DLD1 (cell line): ENCODE measurements at regions not wholly inside any gene's neighbourhood (a gene's known extent, or its start where the extent isn't known, plus 50 kb on each side); places are given as distances from the start of the nearest gene placed in this dataset.

Source experiments
- in situ Hi-C: cut with HindIII; loops from 2 replicates; pipeline ENCODE4 v1.10.0; 2017; ENCODE audit warnings: low sequenced_read_pairs

DNA sequence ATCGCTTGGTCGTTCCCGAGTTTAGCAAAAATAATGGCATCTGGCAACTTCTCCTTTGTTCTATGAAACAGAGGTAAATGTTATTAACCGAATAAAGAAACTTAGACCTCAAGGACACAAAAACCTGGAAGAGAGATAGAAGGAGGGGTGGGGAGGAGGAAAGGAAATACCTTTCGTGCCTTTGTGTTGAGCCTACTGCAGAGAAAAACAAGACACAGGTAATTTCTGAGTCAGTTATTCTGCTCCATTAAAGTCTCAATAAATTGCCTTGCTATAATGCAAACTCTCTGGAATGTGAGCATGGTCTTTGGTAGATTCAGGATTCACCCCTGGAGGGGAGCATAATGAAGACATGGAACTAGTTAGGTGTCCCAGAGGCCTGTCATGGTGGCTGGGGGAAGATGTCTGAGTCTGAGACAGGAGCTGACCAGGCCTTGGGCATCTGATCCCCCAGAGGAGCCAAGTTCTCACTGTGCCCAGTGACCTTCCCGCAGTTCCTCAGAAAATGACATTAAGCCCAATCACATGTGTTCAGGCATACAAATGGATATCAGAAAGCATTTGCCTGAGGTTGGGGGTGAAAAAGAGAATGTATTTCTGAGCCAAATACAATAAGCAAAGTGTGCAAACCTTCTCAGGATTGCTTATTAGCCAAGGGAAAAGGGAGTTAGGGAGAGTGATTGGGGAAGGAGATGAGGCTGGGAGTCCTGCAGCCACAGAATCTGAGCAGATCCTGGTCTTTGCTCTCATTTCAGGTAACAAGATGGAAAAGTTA is 72.6 kb upstream of the CADM1 start:
- in situ Hi-C loops = no loop called here

DNA sequence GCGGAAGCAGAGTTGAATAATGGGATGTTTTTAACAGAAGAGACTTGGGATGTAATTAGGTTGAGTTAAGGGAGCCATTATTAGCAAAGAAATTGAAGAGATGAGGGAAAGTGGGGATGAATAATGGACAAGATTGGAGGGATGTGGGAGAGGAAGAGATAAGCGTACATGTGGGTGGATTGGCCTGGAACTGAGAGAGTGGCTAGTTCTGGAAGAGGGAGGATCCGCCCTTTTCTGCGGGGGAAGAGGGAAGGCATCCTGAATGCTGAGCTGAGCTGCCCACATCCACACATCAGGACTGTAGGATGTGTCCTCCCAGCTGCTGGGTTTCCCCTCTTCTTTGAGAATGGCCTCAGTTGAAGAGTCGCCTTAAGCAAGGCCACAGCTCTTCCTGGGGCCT is 68.3 kb upstream of the CADM1 start:
- in situ Hi-C loops = no loop called here

DNA sequence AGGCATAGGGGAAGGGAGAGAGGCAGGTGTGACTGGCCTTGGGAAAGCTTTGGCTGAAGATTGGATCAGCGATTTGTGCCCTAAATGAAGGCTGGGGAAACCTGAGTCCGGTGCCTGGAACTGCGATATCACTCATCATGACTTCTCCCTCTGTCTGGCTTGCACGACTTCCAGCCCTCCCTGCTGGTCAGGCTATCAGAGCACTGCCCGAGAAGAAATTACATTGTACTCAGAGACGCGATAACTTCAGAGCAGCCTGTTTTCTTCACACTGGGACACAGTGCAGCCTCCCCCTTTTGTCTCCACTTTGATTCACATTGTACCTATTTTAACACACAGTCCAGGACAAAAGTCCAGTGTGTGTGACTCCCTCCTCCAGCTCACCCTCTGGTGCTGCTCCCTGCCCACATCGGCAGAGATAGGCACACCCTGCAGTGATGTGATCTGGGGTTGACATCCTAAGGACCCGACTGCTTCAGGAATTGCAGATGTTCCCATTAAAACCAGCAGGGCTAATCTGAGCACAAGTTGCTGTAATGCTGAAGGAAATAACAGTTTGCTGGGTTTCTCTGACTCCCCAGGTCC is 62.1 kb upstream of the CADM1 start:
- in situ Hi-C loops = no loop called here

DNA sequence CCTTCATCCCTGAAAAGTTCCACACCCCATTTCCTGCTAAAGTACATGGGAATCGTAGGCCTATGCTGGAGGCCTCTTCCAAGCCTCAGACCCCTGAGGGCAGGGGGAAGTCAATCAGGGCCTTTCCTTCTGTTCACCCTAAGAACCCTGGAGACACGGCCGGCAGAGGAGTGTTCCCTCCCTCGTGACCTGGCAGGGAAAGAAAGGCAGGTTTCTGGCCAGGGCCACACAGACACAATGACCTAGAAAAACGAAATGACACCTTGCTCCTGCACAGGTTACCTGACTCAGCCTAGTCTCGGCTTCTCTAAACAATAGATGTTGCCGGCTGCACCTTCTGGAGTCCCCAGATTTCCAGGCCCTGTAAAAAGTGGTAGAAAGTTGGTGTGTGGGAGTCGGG is 60.6 kb upstream of the CADM1 start:
- in situ Hi-C loops = no loop called here

DNA sequence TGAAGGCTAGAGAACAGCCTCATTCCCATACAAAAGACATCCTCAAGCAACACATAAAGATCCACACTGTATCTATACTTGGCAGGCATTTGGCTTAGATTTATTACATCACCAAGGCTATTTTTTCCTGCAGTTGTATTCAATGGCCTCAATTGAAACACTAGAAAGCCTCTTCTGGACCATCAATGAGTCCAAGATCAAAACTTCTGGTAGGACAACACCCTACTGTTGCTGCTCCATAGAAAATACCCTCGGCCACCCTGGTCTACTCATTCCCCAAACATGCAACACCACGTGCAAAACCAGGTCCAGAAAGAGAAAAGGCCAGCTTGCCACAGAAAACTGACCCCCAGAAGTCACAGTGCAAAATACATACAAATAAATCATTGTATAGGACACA is 56.9 kb upstream of the CADM1 start:
- in situ Hi-C loops = no loop called here

DNA sequence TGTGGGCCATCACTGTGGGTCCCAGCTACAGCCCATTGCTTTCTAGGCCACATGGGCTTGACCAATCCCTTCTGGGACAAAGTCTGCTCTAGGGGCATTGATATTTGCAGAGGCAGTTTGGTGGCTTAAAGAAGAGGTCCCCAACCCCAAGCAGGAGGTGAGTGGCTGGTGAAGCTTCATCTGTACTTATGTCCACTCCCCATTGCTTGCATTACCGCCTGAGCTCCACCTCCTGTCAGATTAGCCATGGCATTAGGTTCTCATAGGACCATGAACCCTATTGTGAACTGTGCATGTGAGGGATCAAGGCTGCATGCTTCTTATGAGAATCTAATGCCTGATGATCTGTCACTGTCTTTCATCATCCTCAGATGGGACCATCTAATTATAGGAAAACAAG is 54.4 kb upstream of the CADM1 start:
- in situ Hi-C loops = no loop called here

DNA sequence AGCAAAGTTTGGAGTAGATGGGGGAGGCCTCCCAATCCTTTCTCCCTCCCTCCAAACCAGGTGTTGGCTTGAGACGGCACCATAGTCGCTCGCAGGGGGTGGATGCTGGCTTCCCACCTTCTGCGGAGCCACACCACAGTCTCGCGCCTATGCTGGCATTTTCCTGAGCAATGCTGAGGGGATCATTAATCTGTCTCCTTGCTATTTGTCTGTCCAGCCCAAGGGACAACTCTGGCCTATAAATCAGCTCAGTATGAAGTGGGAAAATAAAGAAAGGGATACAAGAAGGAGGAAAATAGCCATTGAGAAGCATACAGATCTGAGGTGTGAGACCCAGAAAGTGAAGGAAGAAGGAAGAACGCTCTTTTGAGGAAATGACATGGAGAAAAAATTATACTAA is 53.5 kb upstream of the CADM1 start:
- in situ Hi-C loops = no loop called here

DNA sequence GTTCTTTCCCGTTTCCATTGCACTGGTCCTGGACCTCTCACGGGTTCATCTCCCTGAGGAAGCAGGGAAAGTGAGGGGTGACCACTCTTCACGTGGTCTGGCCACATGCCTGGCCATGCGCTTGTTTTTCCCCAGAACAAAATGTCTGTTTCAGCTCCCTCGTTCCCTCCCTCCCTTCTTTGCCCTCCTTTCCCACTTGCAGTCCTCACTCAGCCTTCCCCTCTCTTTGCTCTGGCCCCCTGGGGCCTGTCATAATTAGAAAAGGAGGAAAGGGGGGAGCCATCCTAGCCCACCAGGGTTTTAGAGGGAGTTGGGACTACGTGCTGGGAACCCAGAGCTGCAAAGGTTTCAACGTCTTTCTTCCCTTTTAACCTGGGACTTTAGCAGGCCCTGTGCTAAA is 52.8 kb upstream of the CADM1 start:
- in situ Hi-C loops = no loop called here

DNA sequence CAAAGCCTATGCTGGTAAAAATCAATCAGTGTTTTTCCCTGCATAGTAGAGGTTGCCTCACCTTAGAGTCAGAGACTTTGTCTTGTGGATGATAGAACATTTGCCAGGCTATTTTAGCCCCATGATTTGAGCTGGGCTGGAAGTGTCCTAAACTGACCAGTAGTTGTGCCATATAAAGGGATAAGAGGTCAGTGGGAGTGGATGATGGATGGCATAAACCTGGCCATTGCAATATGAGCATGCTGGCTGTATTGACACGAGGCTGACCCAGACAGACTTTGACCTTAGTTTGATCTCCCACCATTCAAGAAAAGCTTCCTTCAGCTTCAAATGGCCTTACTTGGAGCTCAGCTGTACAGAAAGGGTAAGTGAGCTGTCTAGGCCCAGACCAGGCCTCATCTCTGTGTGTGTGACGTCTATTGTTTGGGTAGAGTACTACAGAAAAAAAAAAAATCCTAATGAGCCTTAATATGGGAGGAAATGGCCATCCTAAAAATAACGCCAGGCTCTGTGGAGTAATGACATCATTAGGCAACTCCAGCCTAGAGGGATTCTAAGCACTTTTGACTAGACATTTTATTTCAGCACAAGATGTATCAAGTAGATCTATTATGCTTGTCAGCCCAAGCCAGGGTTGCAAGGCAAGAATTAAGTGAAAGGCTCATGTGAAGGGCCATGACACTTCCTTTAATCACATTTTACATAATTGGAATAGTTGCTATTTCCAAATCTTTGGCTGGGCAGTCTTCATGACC is 51.3 kb upstream of the CADM1 start:
- in situ Hi-C loops = no loop called here
